Activated naive CD8-positive, alpha-beta T cell treated with anti-CD3 and anti-CD28 coated beads for 36 hours (primary cell): ENCODE measurements at regions not wholly inside any gene's neighbourhood (a gene's known extent, or its start where the extent isn't known, plus 50 kb on each side); places are given as distances from the start of the nearest gene placed in this dataset.

Source experiments
- DNase-seq: peaks from one replicate; pipeline ENCODE4 v3.0.0; 2021
- H3K27ac Mint-ChIP-seq: one replicate; pipeline ENCODE4 v1.8.0; 2022; ENCODE audit warnings: mild to moderate bottlenecking, moderate library complexity, mixed read lengths
- H3K27me3 Mint-ChIP-seq: one replicate; pipeline ENCODE4 v1.8.0; 2022; ENCODE audit warnings: mild to moderate bottlenecking, mixed read lengths
- H3K36me3 Mint-ChIP-seq: one replicate; pipeline ENCODE4 v1.8.0; 2021; ENCODE audit warnings: mild to moderate bottlenecking, mixed read lengths
- H3K4me1 Mint-ChIP-seq: one replicate; pipeline ENCODE4 v1.8.0; 2021; ENCODE audit warnings: mixed read lengths
- H3K4me3 Mint-ChIP-seq: one replicate; pipeline ENCODE4 v1.8.0; 2022; ENCODE audit warnings: mild to moderate bottlenecking, moderate library complexity, mixed read lengths
- H3K9me3 Mint-ChIP-seq: one replicate; pipeline ENCODE4 v1.8.0; 2022; ENCODE audit warnings: mixed read lengths

DNA sequence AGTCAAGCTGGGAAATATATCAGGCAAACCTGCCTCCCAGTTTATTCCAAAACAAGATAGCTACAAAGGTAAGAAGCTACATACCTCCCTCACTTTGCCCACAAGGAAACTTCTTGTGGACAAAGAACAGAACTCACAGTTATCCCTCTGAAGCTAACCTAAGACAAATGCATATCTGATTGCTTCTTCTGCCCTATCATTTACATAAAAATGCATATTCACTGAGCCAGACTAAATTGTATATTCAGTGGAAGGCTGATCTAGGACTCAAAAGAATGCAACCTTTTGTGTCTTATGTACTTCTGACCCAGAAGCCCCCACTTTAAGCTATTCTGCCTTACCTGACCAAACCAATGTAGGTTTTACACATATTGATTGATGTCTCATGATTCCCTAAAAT lies 276.8 kb downstream of the HTR1A start:
- Mint-ChIP-seq H3K4me1 (no peaks in the 10 kb centered on the region), H3K27ac (no peak overlapping the region), H3K4me3 (no peak overlapping the region), H3K36me3 (no peaks in the 10 kb centered on the region), H3K27me3 (no peaks in the 10 kb centered on the region), H3K9me3 (peaks cover 3% of the 10 kb centered on the region)
- no peak for DNase-seq

DNA sequence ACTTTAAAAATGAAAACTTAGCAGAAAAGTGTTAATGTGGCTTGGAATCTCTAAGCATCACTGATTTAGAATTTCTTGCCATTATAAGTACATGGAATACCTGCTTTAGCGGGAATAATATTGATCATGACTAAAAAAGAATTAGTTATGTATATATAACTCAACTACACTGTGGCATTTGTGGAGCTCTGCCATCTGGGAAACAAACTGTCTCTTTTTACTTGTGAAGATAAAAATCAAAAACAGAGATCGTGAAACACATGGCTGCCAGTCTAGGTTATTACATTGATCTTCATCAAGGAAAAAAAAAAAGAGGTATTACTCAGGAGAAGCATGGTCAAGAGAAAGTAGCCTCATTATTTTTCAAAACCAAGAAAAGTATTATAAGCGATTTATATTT lies 287.4 kb downstream of the HTR1A start:
- H3K4me1 Mint-ChIP-seq = no peaks in the 10 kb centered on the region
- H3K36me3 Mint-ChIP-seq = no peaks in the 10 kb centered on the region
- peaks cover 10% of the 10 kb centered on the region for H3K9me3 Mint-ChIP-seq
- no peak for DNase-seq
- H3K27me3 Mint-ChIP-seq = no peaks in the 10 kb centered on the region
- no peak overlapping the region for H3K27ac Mint-ChIP-seq
- no peak overlapping the region for H3K4me3 Mint-ChIP-seq

- no peaks in the 10 kb centered on the region for H3K4me1 Mint-ChIP-seq
- H3K27me3 Mint-ChIP-seq = no peaks in the 10 kb centered on the region
- no peak for DNase-seq
- H3K36me3 Mint-ChIP-seq = no peaks in the 10 kb centered on the region
- H3K4me3 Mint-ChIP-seq = no peak overlapping the region
- no peak overlapping the region for H3K27ac Mint-ChIP-seq
- H3K9me3 Mint-ChIP-seq = peaks cover 1% of the 10 kb centered on the region
Measured at GRCh38 chr5:63655043-63655442, 307.2 kb downstream of the HTR1A start.

- no peak overlapping the region for H3K4me3 Mint-ChIP-seq
- no peaks in the 10 kb centered on the region for H3K36me3 Mint-ChIP-seq
- DNase-seq = no peak
- H3K27ac Mint-ChIP-seq = no peak overlapping the region
- no peaks in the 10 kb centered on the region for H3K27me3 Mint-ChIP-seq
- H3K9me3 Mint-ChIP-seq = peaks cover 1% of the 10 kb centered on the region
- H3K4me1 Mint-ChIP-seq = no peaks in the 10 kb centered on the region
Measured at GRCh38 chr5:63650581-63650980, 311.7 kb downstream of the HTR1A start.

- Mint-ChIP-seq H3K27me3 (no peaks in the 10 kb centered on the region), H3K4me3 (no peak overlapping the region), H3K36me3 (no peaks in the 10 kb centered on the region), H3K9me3 (peaks cover 2% of the 10 kb centered on the region), H3K27ac (no peak overlapping the region), H3K4me1 (no peaks in the 10 kb centered on the region)
- DNase-seq = no peak
Measured at GRCh38 chr5:63648376-63648775, 313.9 kb downstream of the HTR1A start.

DNA sequence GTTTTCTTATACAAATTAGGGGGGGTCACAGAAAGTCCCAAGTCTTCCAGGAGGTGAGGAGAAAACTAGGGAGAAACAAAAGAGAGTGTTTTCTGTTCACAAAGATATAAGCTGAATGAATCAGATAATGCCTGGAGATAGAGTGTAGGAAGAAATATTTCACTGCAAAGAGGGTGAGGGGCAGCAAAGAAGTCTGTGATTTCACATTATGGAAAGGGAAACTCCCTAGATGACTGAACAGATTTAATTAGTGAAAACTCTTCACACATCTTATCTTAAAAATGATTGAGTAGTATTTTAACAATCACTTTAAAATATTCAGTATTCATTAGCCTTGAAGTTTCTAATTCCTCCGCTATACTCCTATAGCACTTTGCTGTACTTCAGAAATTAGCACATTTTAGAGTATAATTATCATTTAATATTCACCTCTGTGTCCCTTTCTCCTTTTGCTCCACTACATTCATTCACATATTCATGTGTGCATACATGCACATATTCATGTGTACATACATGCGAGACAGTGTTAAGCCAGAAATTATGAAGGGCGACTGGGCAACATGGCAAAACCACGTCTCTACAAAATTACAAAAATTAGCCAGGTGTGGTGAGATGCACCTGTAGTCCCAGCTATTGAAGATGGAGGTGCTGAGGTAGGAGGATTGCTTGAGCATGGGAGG lies 332.2 kb downstream of the HTR1A start:
- no peak overlapping the region for H3K4me3 Mint-ChIP-seq

GRCh38 chr5:63613442-63613841 lies 348.8 kb downstream of the HTR1A start:
- no peaks in the 10 kb centered on the region for H3K27me3 Mint-ChIP-seq
- H3K4me3 Mint-ChIP-seq = no peak overlapping the region
- no peaks in the 10 kb centered on the region for H3K36me3 Mint-ChIP-seq
- no peak overlapping the region for H3K27ac Mint-ChIP-seq
- DNase-seq = no peak
- H3K4me1 Mint-ChIP-seq = no peaks in the 10 kb centered on the region
- peaks cover 3% of the 10 kb centered on the region for H3K9me3 Mint-ChIP-seq

More for the DNA sequence above, 332.2 kb downstream of the HTR1A start:
- H3K27ac Mint-ChIP-seq = no peak overlapping the region
- H3K27me3 Mint-ChIP-seq = no peaks in the 10 kb centered on the region
- peaks cover 7% of the 10 kb centered on the region for H3K9me3 Mint-ChIP-seq
- DNase-seq = no peak
- H3K4me1 Mint-ChIP-seq = no peaks in the 10 kb centered on the region
- no peaks in the 10 kb centered on the region for H3K36me3 Mint-ChIP-seq

DNA sequence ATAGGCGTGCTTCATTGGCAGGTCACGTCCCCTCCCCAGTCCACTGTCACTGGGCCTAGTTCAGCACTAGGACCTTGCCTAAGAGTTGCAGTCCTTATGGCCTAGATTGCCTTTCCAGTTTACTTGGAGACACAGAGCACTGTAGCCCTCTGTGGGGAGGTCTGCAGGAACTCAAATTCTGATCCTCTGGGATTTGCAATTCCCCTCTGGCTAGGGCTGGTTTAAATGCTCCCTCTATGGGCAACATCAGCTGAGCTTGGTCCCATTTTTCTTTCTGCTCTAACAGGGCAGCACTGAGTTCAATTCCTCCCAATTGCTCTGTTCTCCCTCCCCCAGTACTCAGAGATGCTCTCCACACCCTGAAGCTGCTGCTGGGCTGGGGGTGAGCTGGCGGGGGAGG lies 358.2 kb downstream of the HTR1A start:
- Mint-ChIP-seq H3K4me1 (no peaks in the 10 kb centered on the region), H3K27ac (no peak overlapping the region), H3K4me3 (no peak overlapping the region), H3K36me3 (no peaks in the 10 kb centered on the region), H3K27me3 (no peaks in the 10 kb centered on the region), H3K9me3 (peaks cover 2% of the 10 kb centered on the region)
- DNase-seq = no peak

DNA sequence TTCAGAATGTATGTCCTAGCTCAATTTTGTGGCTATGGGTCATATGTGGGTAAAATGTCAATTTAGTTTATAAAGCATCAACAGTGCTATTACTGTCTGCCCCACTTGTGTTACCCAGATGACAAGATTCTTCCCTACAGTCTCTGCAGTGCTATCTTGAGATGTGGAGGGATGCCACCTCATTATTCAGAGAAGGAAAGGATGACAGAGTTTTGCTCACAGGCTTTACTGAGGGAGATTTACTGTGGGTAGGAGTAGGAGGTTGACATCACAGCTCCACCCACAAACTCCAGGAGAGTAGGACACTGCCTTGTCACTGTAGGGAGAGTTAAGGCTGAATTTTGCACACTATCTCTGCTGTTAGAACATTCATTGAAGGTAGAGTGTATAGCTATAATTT lies 359.3 kb downstream of the HTR1A start:
- H3K9me3 Mint-ChIP-seq = peaks cover 2% of the 10 kb centered on the region
- H3K4me1 Mint-ChIP-seq = no peaks in the 10 kb centered on the region
- H3K27ac Mint-ChIP-seq = no peak overlapping the region
- DNase-seq = no peak
- no peaks in the 10 kb centered on the region for H3K36me3 Mint-ChIP-seq
- no peak overlapping the region for H3K4me3 Mint-ChIP-seq
- H3K27me3 Mint-ChIP-seq = no peaks in the 10 kb centered on the region

DNA sequence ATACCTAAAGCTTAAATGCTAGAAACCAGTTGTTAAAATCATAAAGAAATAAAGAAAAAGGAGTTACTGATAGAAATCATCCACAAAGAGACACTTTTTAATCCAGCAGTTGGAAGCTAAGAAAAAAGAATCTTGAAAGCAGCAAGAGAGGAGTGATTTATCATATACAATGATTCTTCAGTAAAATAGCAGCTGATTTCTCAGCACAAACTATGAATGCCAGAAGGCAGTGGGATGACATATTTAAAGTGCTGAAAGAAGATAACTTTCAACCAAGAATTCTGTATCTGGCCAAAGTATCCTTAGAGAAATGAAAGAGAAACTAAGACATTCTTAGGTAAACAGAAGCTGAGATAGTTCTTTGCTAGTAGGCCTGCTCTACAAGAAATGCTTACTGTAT lies 366.0 kb downstream of the HTR1A start:
- H3K27ac Mint-ChIP-seq = no peak overlapping the region
- DNase-seq = no peak
- H3K4me3 Mint-ChIP-seq = no peak overlapping the region
- no peaks in the 10 kb centered on the region for H3K27me3 Mint-ChIP-seq
- no peaks in the 10 kb centered on the region for H3K4me1 Mint-ChIP-seq
- no peaks in the 10 kb centered on the region for H3K36me3 Mint-ChIP-seq
- H3K9me3 Mint-ChIP-seq = peaks cover 6% of the 10 kb centered on the region

- no peaks in the 10 kb centered on the region for H3K36me3 Mint-ChIP-seq
- no peaks in the 10 kb centered on the region for H3K27me3 Mint-ChIP-seq
- no peak for DNase-seq
- no peaks in the 10 kb centered on the region for H3K4me1 Mint-ChIP-seq
- peaks cover 2% of the 10 kb centered on the region for H3K9me3 Mint-ChIP-seq
- H3K27ac Mint-ChIP-seq = no peak overlapping the region
- no peak overlapping the region for H3K4me3 Mint-ChIP-seq
Measured at GRCh38 chr5:63573380-63573779, 388.9 kb downstream of the HTR1A start.

DNA sequence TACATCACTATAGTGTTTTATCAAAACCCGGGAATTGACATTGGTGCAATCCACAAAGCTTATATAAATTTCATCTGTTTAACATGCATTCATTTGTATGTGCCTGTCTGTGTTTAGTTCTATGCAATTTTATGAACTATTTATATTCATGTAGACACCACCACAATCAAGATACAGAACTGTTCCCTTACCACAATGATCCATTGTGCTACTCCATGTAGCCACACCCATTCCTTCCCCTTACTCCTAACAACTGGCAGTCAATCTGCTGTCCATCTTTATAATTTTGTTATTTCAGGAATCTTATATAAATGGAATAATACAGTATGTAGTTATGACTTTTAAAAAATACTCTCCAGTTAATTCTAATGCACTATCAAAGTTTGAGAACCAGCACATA lies 389.5 kb downstream of the HTR1A start:
- peaks cover 2% of the 10 kb centered on the region for H3K9me3 Mint-ChIP-seq
- H3K27ac Mint-ChIP-seq = no peak overlapping the region
- H3K4me1 Mint-ChIP-seq = no peaks in the 10 kb centered on the region
- DNase-seq = no peak
- no peaks in the 10 kb centered on the region for H3K27me3 Mint-ChIP-seq
- H3K36me3 Mint-ChIP-seq = no peaks in the 10 kb centered on the region
- no peak overlapping the region for H3K4me3 Mint-ChIP-seq

GRCh38 chr5:63570752-63571151 lies 391.5 kb downstream of the HTR1A start:
- DNase-seq = no peak
- no peaks in the 10 kb centered on the region for H3K27me3 Mint-ChIP-seq
- H3K36me3 Mint-ChIP-seq = no peaks in the 10 kb centered on the region
- no peaks in the 10 kb centered on the region for H3K4me1 Mint-ChIP-seq
- peaks cover 2% of the 10 kb centered on the region for H3K9me3 Mint-ChIP-seq
- no peak overlapping the region for H3K4me3 Mint-ChIP-seq
- H3K27ac Mint-ChIP-seq = no peak overlapping the region

DNA sequence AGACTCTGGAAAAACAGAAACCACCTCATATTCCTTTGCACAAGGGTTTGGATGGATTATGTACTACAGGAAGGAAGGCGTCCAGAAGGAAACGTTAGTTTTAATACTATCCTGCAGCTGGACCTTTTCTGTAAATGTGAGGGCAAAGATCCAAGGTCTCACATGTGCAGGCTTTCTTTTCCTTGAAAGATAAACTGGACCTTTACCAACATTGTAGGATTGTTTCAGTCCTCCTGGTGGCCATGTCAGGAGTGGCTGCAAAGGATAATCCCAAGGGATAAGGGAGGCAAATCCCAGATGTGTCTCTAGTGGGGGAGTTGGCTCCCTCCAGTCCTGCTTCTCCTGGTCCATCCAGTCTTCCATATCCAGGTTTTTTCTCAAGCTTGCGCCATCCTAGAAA lies 397.5 kb downstream of the HTR1A start:
- H3K9me3 Mint-ChIP-seq = peaks cover 16% of the 10 kb centered on the region
- DNase-seq = no peak
- no peaks in the 10 kb centered on the region for H3K4me1 Mint-ChIP-seq

DNA sequence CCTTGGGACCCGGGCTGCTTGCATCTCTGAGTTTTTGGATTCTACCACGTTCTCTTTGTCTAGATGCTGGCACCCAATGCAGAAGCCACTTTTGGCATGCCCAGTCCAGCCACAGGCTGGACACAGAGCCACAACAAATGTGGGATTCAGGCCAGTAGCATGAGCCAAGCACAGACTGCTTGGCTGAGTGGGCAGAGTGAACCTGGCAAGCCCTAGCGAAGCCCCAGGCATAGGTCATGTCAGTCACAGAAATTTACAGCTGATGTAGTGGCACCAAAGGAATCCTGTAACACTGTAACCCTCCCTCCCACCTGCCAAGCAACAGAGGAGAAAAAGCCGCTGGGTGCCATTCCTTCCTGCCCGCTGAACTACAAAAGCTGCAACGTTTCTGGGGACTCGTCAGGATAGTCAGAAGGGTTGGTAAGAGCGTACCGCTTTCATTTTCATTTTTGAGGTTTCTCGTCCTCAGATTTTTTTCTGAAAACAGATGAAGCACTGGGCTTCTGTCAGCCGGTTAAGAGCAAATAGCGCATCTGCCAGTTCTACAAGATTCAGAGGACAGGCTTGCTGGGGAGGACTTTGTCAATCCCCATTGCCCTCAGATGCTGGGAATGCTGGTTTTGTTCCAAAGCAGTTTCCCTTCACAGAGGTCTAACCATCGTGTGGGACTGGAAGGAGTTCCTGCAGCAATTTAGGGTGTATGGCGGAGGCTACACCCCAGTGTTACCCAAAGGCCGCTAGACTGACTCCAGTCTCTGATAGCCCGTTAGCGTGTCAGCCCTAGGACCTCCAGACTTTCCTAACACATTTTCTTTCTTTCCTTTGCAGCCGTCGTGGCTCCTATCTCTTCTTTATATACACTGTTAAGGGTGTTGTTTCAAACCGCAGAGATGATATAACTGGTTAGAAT lies 399.0 kb downstream of the HTR1A start:
- no peak overlapping the region for H3K27ac Mint-ChIP-seq
- no peak overlapping the region for H3K4me3 Mint-ChIP-seq
- H3K27me3 Mint-ChIP-seq = no peaks in the 10 kb centered on the region
- no peak for DNase-seq
- no peaks in the 10 kb centered on the region for H3K36me3 Mint-ChIP-seq
- H3K4me1 Mint-ChIP-seq = no peaks in the 10 kb centered on the region
- H3K9me3 Mint-ChIP-seq = peaks cover 16% of the 10 kb centered on the region

More for the DNA sequence above, 397.5 kb downstream of the HTR1A start:
- Mint-ChIP-seq H3K27ac (no peak overlapping the region), H3K36me3 (no peaks in the 10 kb centered on the region), H3K27me3 (no peaks in the 10 kb centered on the region), H3K4me3 (no peak overlapping the region)

DNA sequence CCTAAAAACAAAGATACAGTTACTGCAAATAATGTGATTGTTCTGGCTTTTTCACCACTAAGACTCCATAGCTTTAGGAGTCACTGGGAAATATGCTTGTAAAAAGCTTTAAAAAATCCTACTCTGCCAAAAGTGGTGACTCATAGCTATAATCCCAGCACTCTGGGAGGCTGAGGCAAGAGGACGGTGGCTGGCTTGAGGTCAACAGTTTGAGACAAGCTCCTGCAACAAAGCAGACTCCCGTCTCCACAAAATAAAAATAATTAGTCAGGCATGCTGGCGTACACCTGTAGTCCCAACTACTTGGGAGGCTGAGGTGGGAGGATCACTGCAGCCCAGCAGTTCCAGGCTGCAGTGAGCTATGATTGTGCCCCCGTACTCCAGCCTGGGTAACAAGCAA lies 406.4 kb downstream of the HTR1A start:
- H3K9me3 Mint-ChIP-seq = peaks cover 6% of the 10 kb centered on the region
- no peak overlapping the region for H3K4me3 Mint-ChIP-seq
- H3K4me1 Mint-ChIP-seq = no peaks in the 10 kb centered on the region
- H3K27ac Mint-ChIP-seq = no peak overlapping the region
- H3K36me3 Mint-ChIP-seq = no peaks in the 10 kb centered on the region
- H3K27me3 Mint-ChIP-seq = no peaks in the 10 kb centered on the region
- DNase-seq = no peak
